GM12872 (cell line): ENCODE measurements at regions not wholly inside any gene's neighbourhood (a gene's known extent, or its start where the extent isn't known, plus 50 kb on each side); places are given as distances from the start of the nearest gene placed in this dataset.

ENCODE experiments used
- TF ChIP-seq, protein P1 (sequence below): IDR thresholded peaks from 3 replicates; pipeline ENCODE4 v1.5.1; 2011; ENCODE audit warnings: low read depth, mild to moderate bottlenecking, low read length, moderate library complexity; ENCODE audit not compliant: insufficient read depth

DNA sequence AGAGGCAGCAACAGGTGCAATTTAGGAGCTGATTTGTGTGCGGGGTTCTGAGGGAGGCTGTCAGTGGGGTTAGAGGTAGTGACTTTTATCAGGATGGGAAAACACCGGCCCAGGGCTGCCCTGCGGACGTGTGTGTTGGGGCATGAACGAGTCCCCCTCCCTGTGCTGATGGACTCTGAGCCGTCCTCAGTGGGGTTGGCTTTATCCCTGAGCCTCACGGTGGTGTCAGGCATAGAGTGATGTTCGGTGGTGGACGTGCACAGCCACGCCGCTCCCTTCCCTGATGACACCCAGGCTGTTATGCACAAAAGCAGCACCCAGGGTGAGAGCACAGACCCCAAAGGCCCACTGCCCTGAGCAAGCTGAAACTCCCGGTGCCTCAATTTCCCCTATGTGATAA, 809.1 kb downstream of the BRD1 start:
- TF ChIP-seq, protein P1, sequence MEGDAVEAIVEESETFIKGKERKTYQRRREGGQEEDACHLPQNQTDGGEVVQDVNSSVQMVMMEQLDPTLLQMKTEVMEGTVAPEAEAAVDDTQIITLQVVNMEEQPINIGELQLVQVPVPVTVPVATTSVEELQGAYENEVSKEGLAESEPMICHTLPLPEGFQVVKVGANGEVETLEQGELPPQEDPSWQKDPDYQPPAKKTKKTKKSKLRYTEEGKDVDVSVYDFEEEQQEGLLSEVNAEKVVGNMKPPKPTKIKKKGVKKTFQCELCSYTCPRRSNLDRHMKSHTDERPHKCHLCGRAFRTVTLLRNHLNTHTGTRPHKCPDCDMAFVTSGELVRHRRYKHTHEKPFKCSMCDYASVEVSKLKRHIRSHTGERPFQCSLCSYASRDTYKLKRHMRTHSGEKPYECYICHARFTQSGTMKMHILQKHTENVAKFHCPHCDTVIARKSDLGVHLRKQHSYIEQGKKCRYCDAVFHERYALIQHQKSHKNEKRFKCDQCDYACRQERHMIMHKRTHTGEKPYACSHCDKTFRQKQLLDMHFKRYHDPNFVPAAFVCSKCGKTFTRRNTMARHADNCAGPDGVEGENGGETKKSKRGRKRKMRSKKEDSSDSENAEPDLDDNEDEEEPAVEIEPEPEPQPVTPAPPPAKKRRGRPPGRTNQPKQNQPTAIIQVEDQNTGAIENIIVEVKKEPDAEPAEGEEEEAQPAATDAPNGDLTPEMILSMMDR = no peak

DNA sequence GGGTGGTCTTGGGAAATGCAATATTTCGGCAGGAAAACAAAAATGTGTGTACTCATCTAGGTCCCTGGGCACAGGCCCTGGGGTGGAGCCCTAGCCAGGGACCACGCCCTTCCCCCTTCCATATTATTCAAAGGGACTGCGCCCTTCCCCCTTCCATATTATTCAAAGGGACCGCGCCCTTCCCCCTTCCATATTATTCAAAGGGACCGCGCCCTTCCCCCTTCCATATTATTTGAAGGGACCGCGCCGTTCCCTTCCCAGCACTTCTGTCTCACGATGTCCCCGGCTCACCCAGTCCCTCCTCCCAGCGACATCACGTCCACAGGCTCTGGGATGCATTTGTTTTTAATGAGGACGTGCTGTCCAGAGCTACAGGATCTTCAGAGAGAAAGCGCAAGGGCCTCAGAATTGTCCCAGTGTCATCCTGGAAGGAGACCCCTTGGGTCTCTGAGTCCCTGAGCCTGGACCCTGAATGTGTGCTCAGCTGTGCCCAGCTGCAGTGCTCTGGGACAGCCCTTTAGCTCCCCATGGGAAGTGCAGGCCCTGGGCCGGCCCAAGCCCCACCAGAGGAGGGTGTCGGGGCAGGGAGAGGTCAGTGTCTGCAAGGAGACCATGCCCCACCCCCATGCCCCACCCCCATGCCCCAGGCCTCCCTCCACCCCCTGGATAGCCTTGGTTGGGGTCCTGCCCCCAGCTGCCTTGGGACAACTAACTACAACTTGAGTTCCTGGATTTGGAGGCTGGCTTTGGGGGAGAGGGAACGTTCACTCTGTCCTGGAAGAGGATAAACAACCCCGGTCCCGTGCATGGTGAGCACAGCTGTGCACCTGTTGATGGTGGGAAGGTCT, 810.0 kb downstream of the BRD1 start:
- TF ChIP-seq, protein P1 = no peak

DNA sequence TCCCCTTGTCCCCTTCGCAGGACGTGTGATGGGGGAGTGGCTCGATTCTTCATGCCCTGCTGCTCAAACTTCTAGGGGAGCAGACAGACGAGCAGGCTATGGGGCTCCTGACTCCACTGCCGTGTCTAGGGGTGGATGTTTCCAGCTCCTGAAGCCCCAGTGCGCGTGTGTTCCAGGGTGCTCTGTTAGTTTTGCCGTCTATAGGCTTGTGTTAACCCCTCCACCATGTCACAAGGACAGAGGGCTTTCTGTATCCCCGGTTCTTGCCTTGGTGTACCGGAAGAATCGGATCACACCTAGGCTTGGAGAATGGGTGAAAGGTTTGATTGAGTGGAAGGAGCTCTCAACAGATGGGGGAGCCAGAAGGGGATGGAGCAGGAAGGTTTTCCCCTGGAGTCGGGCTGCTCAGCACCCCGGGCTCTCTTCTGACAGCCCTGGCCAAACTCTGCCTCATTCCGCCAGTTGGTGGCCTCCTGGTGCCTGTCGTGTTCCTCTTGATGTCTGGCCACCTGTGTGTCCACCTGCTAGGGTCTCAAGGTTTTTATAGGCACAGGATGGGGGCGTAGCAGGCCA, 810.7 kb downstream of the BRD1 start:
- TF ChIP-seq, protein P1 = no peak

DNA sequence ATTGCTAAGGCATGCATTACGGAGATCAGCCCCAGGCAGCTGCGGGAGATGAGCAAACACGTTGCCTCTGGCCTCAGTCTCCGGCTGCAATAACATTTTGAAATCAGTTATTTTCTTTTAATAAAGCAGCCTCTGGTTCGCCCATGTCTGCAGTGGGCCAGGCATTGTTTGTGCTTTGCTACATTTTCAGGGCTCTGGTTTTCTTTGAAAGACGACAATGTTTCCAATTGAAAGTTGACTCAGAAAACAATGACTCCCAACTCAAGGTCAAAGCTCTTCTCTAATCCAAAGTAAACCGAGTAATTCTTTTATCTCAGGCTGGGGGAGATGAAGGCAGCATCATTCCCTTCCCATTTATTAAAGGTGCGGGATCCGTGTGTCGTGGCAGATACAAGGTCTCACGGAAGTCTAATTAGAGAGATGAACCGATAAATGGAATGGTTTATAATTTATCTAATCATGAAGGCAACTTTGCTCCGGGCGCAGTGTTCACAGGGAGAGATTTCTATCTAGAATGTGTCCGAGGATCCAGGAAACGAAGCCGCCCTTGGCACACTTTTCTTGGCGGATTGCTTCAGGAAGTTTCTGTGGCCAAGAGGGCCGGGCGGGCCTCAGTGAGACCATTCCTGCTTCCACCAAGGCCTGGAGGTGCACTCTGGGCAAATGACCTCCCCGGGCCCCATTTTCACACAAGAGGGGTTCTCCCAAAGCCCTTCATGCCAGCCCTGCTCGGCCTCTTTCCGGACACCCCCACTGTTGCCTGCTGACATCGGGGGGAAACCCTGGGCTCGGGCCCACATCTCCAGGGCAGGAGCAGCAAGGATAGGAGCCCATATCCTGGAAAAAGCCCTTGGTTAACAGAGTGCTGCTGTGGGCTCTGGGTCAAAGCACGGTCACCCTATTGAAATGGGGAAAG, 811.4 kb downstream of the BRD1 start:
- TF ChIP-seq, protein P1 = no peak

DNA sequence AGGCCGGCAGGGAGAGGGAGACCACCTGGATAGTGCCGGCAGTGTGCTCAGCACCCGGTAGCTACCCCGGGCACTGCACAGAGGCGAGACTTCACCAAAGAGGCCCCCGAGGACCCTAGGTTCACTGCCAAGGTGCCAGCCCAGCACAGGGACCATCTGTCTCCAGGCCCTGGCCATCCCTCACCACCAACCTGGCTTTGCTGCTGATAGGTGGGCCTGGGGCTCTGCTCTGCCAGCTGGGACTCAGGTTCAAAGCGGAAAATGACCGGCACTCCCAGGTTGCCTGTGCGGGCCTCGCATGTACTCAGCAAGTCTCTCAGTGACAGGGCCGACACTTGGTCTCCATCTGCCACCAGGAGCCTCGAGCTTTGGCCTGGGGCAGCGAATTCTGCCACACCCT, 812.2 kb downstream of the BRD1 start:
- TF ChIP-seq, protein P1 = no peak

DNA sequence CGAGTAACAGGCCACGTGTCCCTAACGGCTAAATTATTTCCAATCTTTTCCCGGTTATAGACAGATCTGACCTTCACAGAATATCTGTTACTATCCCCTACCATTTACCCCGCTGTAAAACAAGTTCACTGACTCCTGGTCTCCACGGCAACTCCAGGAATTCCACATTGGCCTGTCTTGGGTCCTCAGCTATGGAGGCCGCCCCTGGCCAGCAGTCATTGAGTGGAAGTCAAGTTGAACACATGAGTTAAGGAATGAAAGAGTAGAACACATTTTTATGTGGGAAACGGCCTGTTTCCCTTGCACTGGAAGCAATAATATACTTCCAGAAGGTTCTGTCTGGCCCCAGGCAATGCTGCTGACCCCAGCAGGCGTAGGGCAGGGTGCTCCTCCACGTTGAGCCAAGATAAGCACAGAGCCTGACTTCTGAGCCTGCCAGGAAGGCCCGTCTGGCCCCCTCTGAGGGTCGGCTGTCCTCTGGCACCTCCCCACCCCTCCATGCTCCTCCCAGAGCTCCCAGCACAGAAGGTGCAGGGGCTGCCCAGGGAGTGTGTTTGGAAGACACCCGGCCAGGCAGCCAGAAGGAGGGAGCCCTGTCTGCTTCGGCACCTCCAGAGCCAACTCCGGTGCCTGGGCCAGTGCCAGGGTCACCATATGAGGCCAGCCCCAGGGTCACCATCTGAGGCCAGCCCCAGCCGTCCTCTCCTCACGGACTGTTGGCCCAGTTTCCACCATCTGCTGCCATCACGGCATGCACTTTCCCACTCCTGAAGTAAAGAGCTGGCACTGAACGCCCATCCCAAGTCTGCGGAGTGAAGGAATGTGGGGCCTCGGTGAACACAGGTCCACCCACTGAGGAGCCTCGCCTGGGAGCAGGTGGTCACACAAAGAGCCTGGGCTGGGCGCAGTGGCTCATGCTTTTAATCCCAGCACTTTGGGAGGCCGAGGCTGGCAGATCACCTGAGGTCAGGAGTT, 813.2 kb downstream of the BRD1 start:
- TF ChIP-seq, protein P1 = no peak
